Mammary epithelial cell (primary cell): ENCODE measurements at regions not wholly inside any gene's neighbourhood (a gene's known extent, or its start where the extent isn't known, plus 50 kb on each side); places are given as distances from the start of the nearest gene placed in this dataset.

Experiments used
- CTCF ChIP-seq, 2 donors: IDR thresholded peaks in 1 of 2; conservative IDR thresholded peaks in 1 of 2; 2 replicates each; pipeline ENCODE4 v1.5.1; 2011 to 2012; ENCODE audit warnings: inconsistent platforms in 2 of 2, low read length in 2 of 2, mild to moderate bottlenecking in 2 of 2, control low read depth in 1 of 2, low read depth in 1 of 2; ENCODE audit not compliant: insufficient read depth in 1 of 2; ENCODE audit errors: extremely low read depth in 1 of 2
- EZH2 ChIP-seq: IDR thresholded peaks from 2 replicates; pipeline ENCODE4 v1.6.1; 2012; ENCODE audit warnings: low read length, inconsistent platforms, borderline replicate concordance

GRCh38 chr3:178966299-178967176 is 105.1 kb downstream of the ZMAT3 start:
- TF ChIP-seq CTCF (conservative IDR thresholded peaks at IDR 0.05 in 1 of 2, IDR thresholded peaks at IDR 0.05 in 1 of 2; ENCODE audit: extremely low read depth in 1 of 2, insufficient read depth in 1 of 2, low read depth in 1 of 2, low read length in 2 of 2) = peak; percentile 54 to 64
- no peak for TF ChIP-seq EZH2
